ENCODE measurements at regions not wholly inside any gene's neighbourhood (a gene's known extent, or its start where the extent isn't known, plus 50 kb on each side); places are given as distances from the start of the nearest gene placed in this dataset.

DNA sequence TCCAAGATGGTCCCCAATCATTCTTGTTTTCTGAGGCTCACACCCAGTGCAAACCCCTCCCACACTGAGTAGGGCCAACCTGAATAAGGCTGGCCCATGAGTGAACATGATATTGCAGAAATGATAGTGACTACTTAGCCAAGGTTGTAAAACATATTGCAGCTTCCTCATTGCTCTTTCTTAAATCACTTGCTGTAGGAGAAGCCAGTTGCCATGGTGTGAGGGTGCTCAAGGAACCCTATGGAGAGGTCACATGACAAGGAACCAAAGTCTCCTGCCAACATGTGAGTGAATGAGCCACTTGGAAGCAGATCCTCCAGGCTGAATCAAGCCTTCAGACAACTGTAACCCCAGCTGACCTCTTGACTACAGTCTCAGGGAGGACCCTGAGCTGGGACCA is 191.4 kb downstream of the RGS9 start:
- no peak overlapping the region for H3K27ac ChIP-seq (ENCODE audit: low read depth in 2 of 2, low read length in 2 of 2)
- DNase-seq (no peak), FAIRE-seq (no peak)
- H3K36me3 ChIP-seq (ENCODE audit: control insufficient read depth in 2 of 3, insufficient read depth in 3 of 3, low read length in 3 of 3): no peaks in the 10 kb centered on the region
- no peak overlapping the region for H3K4me3 ChIP-seq (ENCODE audit: low read length in 3 of 3)
- no peaks in the 10 kb centered on the region for H3K9me3 ChIP-seq (ENCODE audit: control insufficient read depth in 2 of 3, insufficient read depth in 1 of 3, low read length in 3 of 3)
- TF ChIP-seq CTCF (IDR thresholded peaks at IDR 0.05; ENCODE audit: borderline replicate concordance, extremely low read depth, insufficient read depth): no peak
- H3K27me3 ChIP-seq (ENCODE audit: control insufficient read depth, insufficient read depth, low read length): no peaks in the 10 kb centered on the region
- H3K9ac ChIP-seq (ENCODE audit: low read length in 3 of 3): no peak overlapping the region
- no peaks in the 10 kb centered on the region for H3K4me1 ChIP-seq (ENCODE audit: control insufficient read depth in 2 of 3, insufficient read depth in 2 of 3, low read depth in 1 of 3, low read length in 3 of 3)
- intact Hi-C loops (cut with DNase I): no loop called here

DNA sequence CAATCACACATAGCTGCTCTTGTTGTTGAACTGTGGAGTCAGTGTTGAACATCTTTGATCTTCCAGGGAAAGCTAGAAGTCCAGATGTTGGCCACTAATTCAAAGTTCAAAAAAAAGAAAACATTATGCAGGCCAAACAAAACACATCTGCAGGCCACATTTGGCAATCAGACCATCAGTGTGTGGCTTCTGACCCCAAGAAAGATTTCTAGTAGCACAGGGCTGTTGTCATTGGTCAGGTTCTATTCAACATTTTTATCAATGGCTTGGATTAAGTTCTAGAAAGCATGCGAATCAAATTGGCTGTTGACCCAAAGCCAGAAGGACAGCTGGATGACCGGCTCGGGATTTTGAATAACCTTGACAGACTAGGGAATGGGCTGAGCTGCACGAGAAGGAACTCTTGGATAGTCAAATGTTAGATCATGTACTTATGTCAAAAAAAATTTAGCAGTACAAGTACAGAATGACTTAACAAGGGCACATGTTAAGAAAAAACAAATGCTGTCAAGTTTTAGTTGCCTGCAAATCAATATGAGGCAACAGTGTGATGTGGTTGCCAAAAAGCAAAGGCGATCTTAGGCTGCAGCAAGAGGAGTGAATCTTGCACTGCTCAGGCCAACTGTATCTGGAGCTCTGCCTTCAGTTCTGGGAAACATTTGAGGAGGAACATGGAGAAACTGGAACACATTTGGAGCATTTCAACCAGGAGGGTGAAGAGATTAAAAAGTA is 187.6 kb downstream of the RGS9 start:
- intact Hi-C loops (cut with DNase I): no loop called here
- no peak for FAIRE-seq

GRCh38 chr17:65323049-65323448 is 185.9 kb downstream of the RGS9 start:
- intact Hi-C loops (cut with DNase I): no loop called here
- Histone ChIP-seq H3K4me1 (ENCODE audit: control insufficient read depth in 2 of 3, insufficient read depth in 2 of 3, low read depth in 1 of 3, low read length in 3 of 3) (no peaks in the 10 kb centered on the region), H3K36me3 (ENCODE audit: control insufficient read depth in 2 of 3, insufficient read depth in 3 of 3, low read length in 3 of 3) (no peaks in the 10 kb centered on the region), H3K4me3 (ENCODE audit: low read length in 3 of 3) (no peak overlapping the region), H3K27me3 (ENCODE audit: control insufficient read depth, insufficient read depth, low read length) (no peaks in the 10 kb centered on the region), H3K27ac (ENCODE audit: low read depth in 2 of 2, low read length in 2 of 2) (no peak overlapping the region), H3K9ac (ENCODE audit: low read length in 3 of 3) (no peak overlapping the region), H3K9me3 (ENCODE audit: control insufficient read depth in 2 of 3, insufficient read depth in 1 of 3, low read length in 3 of 3) (no peaks in the 10 kb centered on the region)
- no peak for TF ChIP-seq CTCF (IDR thresholded peaks at IDR 0.05; ENCODE audit: borderline replicate concordance, extremely low read depth, insufficient read depth)
- DNase-seq: no peak
- no peak for FAIRE-seq

More for the DNA sequence above, 187.6 kb downstream of the RGS9 start:
- H3K9ac ChIP-seq (ENCODE audit: low read length in 3 of 3): no peak overlapping the region
- no peaks in the 10 kb centered on the region for H3K36me3 ChIP-seq (ENCODE audit: control insufficient read depth in 2 of 3, insufficient read depth in 3 of 3, low read length in 3 of 3)
- no peaks in the 10 kb centered on the region for H3K9me3 ChIP-seq (ENCODE audit: control insufficient read depth in 2 of 3, insufficient read depth in 1 of 3, low read length in 3 of 3)
- TF ChIP-seq CTCF (IDR thresholded peaks at IDR 0.05; ENCODE audit: borderline replicate concordance, extremely low read depth, insufficient read depth): no peak
- no peaks in the 10 kb centered on the region for H3K27me3 ChIP-seq (ENCODE audit: control insufficient read depth, insufficient read depth, low read length)
- no peak overlapping the region for H3K27ac ChIP-seq (ENCODE audit: low read depth in 2 of 2, low read length in 2 of 2)
- H3K4me3 ChIP-seq (ENCODE audit: low read length in 3 of 3): no peak overlapping the region
- no peaks in the 10 kb centered on the region for H3K4me1 ChIP-seq (ENCODE audit: control insufficient read depth in 2 of 3, insufficient read depth in 2 of 3, low read depth in 1 of 3, low read length in 3 of 3)
- DNase-seq: peak in 1 of 5 donors; percentile 44

DNA sequence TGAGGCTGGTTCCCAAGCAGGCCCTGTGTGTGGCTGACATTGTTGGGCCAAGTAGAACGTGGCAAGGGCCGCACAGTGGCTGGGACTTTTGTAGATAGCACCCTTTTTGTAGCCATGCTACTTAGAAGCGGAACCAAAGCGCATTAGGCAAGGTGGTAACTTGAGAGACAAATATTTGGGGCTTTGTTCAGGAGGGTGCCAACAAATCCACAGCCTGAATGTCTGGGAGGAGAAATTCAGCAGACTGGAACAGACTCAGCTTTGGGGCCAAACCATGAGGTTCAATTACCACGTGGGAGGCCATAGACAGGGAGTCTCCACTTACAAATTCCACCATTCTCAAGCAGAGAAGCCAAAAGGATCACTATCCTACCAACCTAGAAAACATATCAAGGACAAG is 183.7 kb downstream of the RGS9 start:
- no peak for TF ChIP-seq CTCF (IDR thresholded peaks at IDR 0.05; ENCODE audit: borderline replicate concordance, extremely low read depth, insufficient read depth)
- DNase-seq: peak in 2 of 5 donors; percentile 34 to 47
- no peak for FAIRE-seq

More for the DNA sequence above, 183.7 kb downstream of the RGS9 start:
- H3K27ac ChIP-seq (ENCODE audit: low read depth in 2 of 2, low read length in 2 of 2): no peak overlapping the region
- H3K9ac ChIP-seq (ENCODE audit: low read length in 3 of 3): no peak overlapping the region
- no peaks in the 10 kb centered on the region for H3K27me3 ChIP-seq (ENCODE audit: control insufficient read depth, insufficient read depth, low read length)
- intact Hi-C loops (cut with DNase I): no loop called here
- no peaks in the 10 kb centered on the region for H3K4me1 ChIP-seq (ENCODE audit: control insufficient read depth in 2 of 3, insufficient read depth in 2 of 3, low read depth in 1 of 3, low read length in 3 of 3)
- H3K36me3 ChIP-seq (ENCODE audit: control insufficient read depth in 2 of 3, insufficient read depth in 3 of 3, low read length in 3 of 3): no peaks in the 10 kb centered on the region
- no peaks in the 10 kb centered on the region for H3K9me3 ChIP-seq (ENCODE audit: control insufficient read depth in 2 of 3, insufficient read depth in 1 of 3, low read length in 3 of 3)
- H3K4me3 ChIP-seq (ENCODE audit: low read length in 3 of 3): no peak overlapping the region
